ENCODE measurements at regions not wholly inside any gene's neighbourhood (a gene's known extent, or its start where the extent isn't known, plus 50 kb on each side); places are given as distances from the start of the nearest gene placed in this dataset.

DNA sequence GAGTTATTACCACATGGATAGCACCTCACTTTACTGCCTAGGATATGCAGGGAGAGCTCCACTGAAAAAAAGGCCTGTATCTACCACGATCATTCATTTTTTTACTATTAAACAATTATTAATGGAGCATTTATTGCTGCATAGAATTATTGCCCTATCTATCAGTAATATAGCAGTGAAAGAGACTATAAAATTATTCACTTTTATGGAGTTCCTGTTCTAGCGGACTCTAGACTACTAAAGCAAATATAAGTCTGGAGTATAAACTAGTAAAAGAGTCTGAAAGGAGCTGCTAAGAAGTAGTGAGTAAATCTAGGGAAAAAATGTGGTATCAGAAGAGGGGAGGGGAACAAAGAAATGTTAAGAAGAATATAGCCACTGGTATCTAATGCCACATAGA, 150.4 kb upstream of the CYLC2 start:
- TF ChIP-seq CTCF (IDR thresholded peaks at IDR 0.05; ENCODE audit: low read depth, low read length, poor library complexity, severe bottlenecking) (no peak), EZH2phosphoT487 (IDR thresholded peaks at IDR 0.05; ENCODE audit: borderline replicate concordance, low read length) (no peak)

All from DOHH2 (cell line).